ENCODE measurements at regions not wholly inside any gene's neighbourhood (a gene's known extent, or its start where the extent isn't known, plus 50 kb on each side); places are given as distances from the start of the nearest gene placed in this dataset.

- Histone ChIP-seq H2BK12ac (ENCODE audit: insufficient read length, low read depth, low read length) (no peak overlapping the region), H3T11ph (ENCODE audit: low read length) (no peak overlapping the region), H3K9me3 (ENCODE audit: control insufficient read depth, low read depth, low read length) (no peaks in the 10 kb centered on the region), H3K27ac (ENCODE audit: insufficient read length, low read depth, low read length) (no peak overlapping the region), H4K8ac (replicated peaks; ENCODE audit: insufficient read length, low read depth, low read length) (no peak overlapping the region), H3K27me3 (ENCODE audit: insufficient read depth, low read length) (no peaks in the 10 kb centered on the region), H3K4ac (ENCODE audit: low read depth, low read length) (no peak overlapping the region), H3K18ac (ENCODE audit: insufficient read length, low read depth, low read length) (no peak overlapping the region), H2BK15ac (ENCODE audit: low read depth, low read length) (no peak overlapping the region), H3K56ac (ENCODE audit: insufficient read length, low read depth, low read length) (no peak overlapping the region), H2BK20ac (ENCODE audit: low read depth, low read length, poor library complexity, severe bottlenecking) (no peak overlapping the region), H2BK120ac (ENCODE audit: low read depth, low read length, poor library complexity, severe bottlenecking) (no peak overlapping the region), H3K79me1 (ENCODE audit: insufficient read depth, low read depth, low read length, poor library complexity, severe bottlenecking) (no peaks in the 10 kb centered on the region), H2AFZ (ENCODE audit: low read length) (no peak overlapping the region), H3K14ac (ENCODE audit: insufficient read depth, low read length) (no peak overlapping the region), H3K9ac (ENCODE audit: extremely low read depth, insufficient read length, low read length) (no peak overlapping the region), H2BK5ac (ENCODE audit: insufficient read length, low read length) (no peak overlapping the region), H3K4me2 (ENCODE audit: insufficient read depth, insufficient read length, low read length) (no peak overlapping the region), H4K91ac (ENCODE audit: insufficient read length, low read depth, low read length) (no peak overlapping the region), H4K5ac (ENCODE audit: insufficient read length, low read depth, low read length) (no peak overlapping the region), H2AK5ac (ENCODE audit: insufficient read length, low read length) (no peak overlapping the region), H4K20me1 (ENCODE audit: control insufficient read depth, insufficient read depth, insufficient read length) (no peaks in the 10 kb centered on the region), H3K23me2 (ENCODE audit: insufficient read length, low read depth, low read length, poor library complexity, severe bottlenecking) (no peaks in the 10 kb centered on the region), H3K23ac (ENCODE audit: insufficient read length, low read depth, low read length) (no peak overlapping the region), H3K4me1 (ENCODE audit: insufficient read depth, low read length) (no peaks in the 10 kb centered on the region), H3K79me2 (ENCODE audit: insufficient read depth, low read length) (no peaks in the 10 kb centered on the region)
- Mint-ChIP-seq H3K36me3 (ENCODE audit: insufficient read depth in 1 of 3, low read depth in 3 of 3) (no peaks in the 10 kb centered on the region), H3K27ac (no peak overlapping the region), H3K4me3 (no peak overlapping the region), H3K9me3 (no peaks in the 10 kb centered on the region), H3K27me3 (ENCODE audit: low read depth) (no peaks in the 10 kb centered on the region), H3K4me1 (peaks cover 7 to 11% of the 10 kb centered on the region in 2 experiments)
- WGBS (ENCODE audit: extremely low coverage, insufficient read length, low lambda C conversion rate), result no CpG with 5 or more reads among the region's 6 CpGs
- TF ChIP-seq, protein P1, sequence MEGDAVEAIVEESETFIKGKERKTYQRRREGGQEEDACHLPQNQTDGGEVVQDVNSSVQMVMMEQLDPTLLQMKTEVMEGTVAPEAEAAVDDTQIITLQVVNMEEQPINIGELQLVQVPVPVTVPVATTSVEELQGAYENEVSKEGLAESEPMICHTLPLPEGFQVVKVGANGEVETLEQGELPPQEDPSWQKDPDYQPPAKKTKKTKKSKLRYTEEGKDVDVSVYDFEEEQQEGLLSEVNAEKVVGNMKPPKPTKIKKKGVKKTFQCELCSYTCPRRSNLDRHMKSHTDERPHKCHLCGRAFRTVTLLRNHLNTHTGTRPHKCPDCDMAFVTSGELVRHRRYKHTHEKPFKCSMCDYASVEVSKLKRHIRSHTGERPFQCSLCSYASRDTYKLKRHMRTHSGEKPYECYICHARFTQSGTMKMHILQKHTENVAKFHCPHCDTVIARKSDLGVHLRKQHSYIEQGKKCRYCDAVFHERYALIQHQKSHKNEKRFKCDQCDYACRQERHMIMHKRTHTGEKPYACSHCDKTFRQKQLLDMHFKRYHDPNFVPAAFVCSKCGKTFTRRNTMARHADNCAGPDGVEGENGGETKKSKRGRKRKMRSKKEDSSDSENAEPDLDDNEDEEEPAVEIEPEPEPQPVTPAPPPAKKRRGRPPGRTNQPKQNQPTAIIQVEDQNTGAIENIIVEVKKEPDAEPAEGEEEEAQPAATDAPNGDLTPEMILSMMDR (conservative IDR thresholded peaks at IDR 0.05), result no peak
- no peak for DNase-seq
These were observed 143.3 kb upstream of the DPH6 start for GRCh38 chr15:35689266-35689665.

Measured in H9 (cell line).